Fibroblast of lung (primary cell): ENCODE measurements at regions not wholly inside any gene's neighbourhood (a gene's known extent, or its start where the extent isn't known, plus 50 kb on each side); places are given as distances from the start of the nearest gene placed in this dataset.

ENCODE experiments used
- DNase-seq, 2 donors: peaks; one replicate each; pipeline versions ENCODE4 v3.0.0 to v3.0.0-alpha.2; 2010; ENCODE audit warnings: low read depth in 2 of 2
- H2AFZ ChIP-seq: 2 replicates; pipeline ENCODE4 v1.5.1; 2012; ENCODE audit warnings: low read length, control low read depth, inconsistent platforms
- H3K27ac ChIP-seq: 2 replicates; pipeline ENCODE4 v1.5.1; 2011; ENCODE audit warnings: low read length, control low read depth; ENCODE audit not compliant: insufficient read depth
- H3K27me3 ChIP-seq: 2 replicates; pipeline ENCODE4 v1.5.1; 2011; ENCODE audit warnings: mild to moderate bottlenecking, low read length; ENCODE audit not compliant: control insufficient read depth, insufficient read depth
- H3K36me3 ChIP-seq: 2 replicates; pipeline ENCODE4 v1.5.1; 2011; ENCODE audit warnings: low read length; ENCODE audit not compliant: control insufficient read depth, insufficient read depth
- H3K4me1 ChIP-seq: 2 replicates; pipeline ENCODE4 v1.5.1; 2011; ENCODE audit warnings: low read length; ENCODE audit not compliant: control insufficient read depth, insufficient read depth; ENCODE audit errors: extremely low read depth
- H3K4me2 ChIP-seq: 2 replicates; pipeline ENCODE4 v1.5.1; 2011; ENCODE audit warnings: low read length, control low read depth; ENCODE audit not compliant: insufficient read depth; ENCODE audit errors: extremely low read depth
- H3K4me3 ChIP-seq, 4 experiments: fragments of 200-600 bp in 1 of 4; sonication (generic) in 1 of 4; replicated peaks in 1 of 4; 2 replicates each; pipeline ENCODE4 v1.5.1; 2011 to 2016; ENCODE audit warnings: low read length in 4 of 4, low read depth in 3 of 4, mild to moderate bottlenecking in 3 of 4, control low read depth in 2 of 4, inconsistent platforms in 1 of 4, mixed read lengths in 1 of 4; ENCODE audit not compliant: insufficient read depth in 1 of 4; ENCODE audit errors: control extremely low read depth in 1 of 4
- H3K79me2 ChIP-seq: 2 replicates; pipeline ENCODE4 v1.5.1; 2012; ENCODE audit warnings: mild to moderate bottlenecking, low read length, inconsistent platforms; ENCODE audit not compliant: control insufficient read depth, insufficient read depth
- H3K9ac ChIP-seq: 2 replicates; pipeline ENCODE4 v1.5.1; 2011; ENCODE audit warnings: mild to moderate bottlenecking, low read length, control low read depth; ENCODE audit not compliant: insufficient read depth
- H3K9me3 ChIP-seq: 2 replicates; pipeline ENCODE4 v1.5.1; 2012; ENCODE audit warnings: low read depth, low read length; ENCODE audit not compliant: control insufficient read depth, insufficient read depth
- H4K20me1 ChIP-seq: 2 replicates; pipeline ENCODE4 v1.5.1; 2011; ENCODE audit warnings: low read length; ENCODE audit not compliant: control insufficient read depth, insufficient read depth; ENCODE audit errors: extremely low read depth
- CTCF ChIP-seq, 2 donors: IDR thresholded peaks in 1 of 2; conservative IDR thresholded peaks in 1 of 2; 1 replicate in 1 of 2; 2 replicates in 1 of 2; pipeline ENCODE4 v1.5.1; 2011 to 2012; ENCODE audit warnings: low read length in 2 of 2, control low read depth in 1 of 2, inconsistent platforms in 1 of 2, low read depth in 1 of 2, mild to moderate bottlenecking in 1 of 2
- EZH2 ChIP-seq: IDR thresholded peaks from 2 replicates; pipeline ENCODE4 v1.5.1; 2012; ENCODE audit warnings: low read length, control low read depth, mild to moderate bottlenecking; ENCODE audit errors: missing control alignments

DNA sequence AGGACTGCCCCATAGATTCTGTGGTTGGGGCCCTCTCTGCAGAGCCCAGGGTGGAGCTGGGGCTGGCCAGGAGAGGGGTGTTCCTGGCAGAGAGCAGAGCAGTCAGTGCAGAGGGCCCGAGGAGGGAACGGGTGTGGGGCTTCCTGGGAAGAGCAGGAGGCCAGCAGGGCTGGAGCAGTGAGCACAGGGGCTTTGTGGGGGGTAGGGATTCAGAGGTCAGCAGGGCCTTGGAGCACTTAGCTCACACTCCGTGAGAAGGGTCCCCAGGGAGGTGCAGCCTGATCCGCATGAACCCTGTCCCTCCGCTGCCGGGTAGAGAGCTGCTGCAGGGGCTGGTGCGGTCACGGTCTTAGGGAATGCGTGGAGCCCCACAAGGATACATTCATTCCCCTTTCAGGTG is 113.0 kb upstream of the CIBAR2 start:
- Histone ChIP-seq H3K36me3 (peaks cover 2% of the 10 kb centered on the region), H3K4me2 (no peak overlapping the region), H3K27ac (no peak overlapping the region), H3K79me2 (peaks cover 6% of the 10 kb centered on the region), H3K9ac (no peak overlapping the region), H3K4me1 (peaks cover 26% of the 10 kb centered on the region), H3K27me3 (no peaks in the 10 kb centered on the region), H3K9me3 (no peaks in the 10 kb centered on the region), H3K4me3 (no peak overlapping the region), H2AFZ (no peak overlapping the region), H4K20me1 (no peaks in the 10 kb centered on the region)
- DNase-seq = no peak
- no peak for TF ChIP-seq EZH2
- no peak for TF ChIP-seq CTCF (conservative IDR thresholded peaks at IDR 0.05 in 1 of 2, IDR thresholded peaks at IDR 0.05 in 1 of 2; ENCODE audit: low read depth in 1 of 2, low read length in 2 of 2)

DNA sequence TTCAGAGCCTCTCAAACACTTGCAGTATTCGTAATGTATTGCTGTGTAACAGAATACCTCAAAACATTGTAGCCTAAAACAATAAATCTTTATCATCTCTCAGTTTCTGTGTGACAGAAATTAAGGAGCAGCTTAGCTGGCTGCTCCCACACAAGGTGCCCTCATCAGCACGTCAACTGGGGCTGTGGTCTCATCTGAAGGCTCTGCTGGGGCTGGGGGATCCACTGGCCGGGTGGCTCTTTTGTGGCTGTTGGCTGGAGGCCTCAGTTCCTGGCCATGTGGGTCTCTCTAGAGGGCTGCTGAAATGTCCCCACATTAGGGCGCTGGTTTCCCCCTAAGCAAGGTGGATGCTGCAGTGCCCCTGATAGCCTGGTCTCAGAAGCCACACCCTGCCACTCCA is 113.4 kb upstream of the CIBAR2 start:
- Histone ChIP-seq H3K9ac (no peak overlapping the region), H3K27me3 (no peaks in the 10 kb centered on the region), H3K4me1 (peaks cover 26% of the 10 kb centered on the region), H3K27ac (no peak overlapping the region), H3K4me2 (no peak overlapping the region), H2AFZ (no peak overlapping the region), H3K9me3 (no peaks in the 10 kb centered on the region), H4K20me1 (no peaks in the 10 kb centered on the region), H3K4me3 (no peak overlapping the region), H3K36me3 (peaks cover 2% of the 10 kb centered on the region), H3K79me2 (peaks cover 6% of the 10 kb centered on the region)
- no peak for TF ChIP-seq CTCF (conservative IDR thresholded peaks at IDR 0.05 in 1 of 2, IDR thresholded peaks at IDR 0.05 in 1 of 2; ENCODE audit: low read depth in 1 of 2, low read length in 2 of 2)
- TF ChIP-seq EZH2 = no peak
- DNase-seq = no peak

GRCh38 chr16:85227084-85227945 is 115.0 kb upstream of the CIBAR2 start:
- Histone ChIP-seq H3K27me3 (no peaks in the 10 kb centered on the region), H3K27ac (no peak overlapping the region), H3K9me3 (no peaks in the 10 kb centered on the region), H4K20me1 (no peaks in the 10 kb centered on the region), H3K4me2 (no peak overlapping the region), H3K79me2 (peaks cover 3% of the 10 kb centered on the region), H3K4me1 (peaks cover 27% of the 10 kb centered on the region), H3K36me3 (peaks cover 2% of the 10 kb centered on the region), H2AFZ (no peak overlapping the region), H3K9ac (no peak overlapping the region), H3K4me3 (no peak overlapping the region)
- DNase-seq = peak in 1 of 2 donors; percentile 87
- TF ChIP-seq CTCF (conservative IDR thresholded peaks at IDR 0.05 in 1 of 2, IDR thresholded peaks at IDR 0.05 in 1 of 2; ENCODE audit: low read depth in 1 of 2, low read length in 2 of 2) = no peak
- TF ChIP-seq EZH2 = no peak
